GM18498 (cell line): ENCODE measurements at regions not wholly inside any gene's neighbourhood (a gene's known extent, or its start where the extent isn't known, plus 50 kb on each side); places are given as distances from the start of the nearest gene placed in this dataset.
"Not testable (repeated sequence)": the region's sequence is repeated elsewhere in the genome, so short reads cannot be mapped to it uniquely, and the experiment has no call there.

Experiments
- ATAC-seq: cut with Tn5 transposase; IDR thresholded peaks from one replicate; pipeline ENCODE4 v1.9.1; 2021; ENCODE audit warnings: mild to moderate bottlenecking, moderate library complexity; ENCODE audit not compliant: unreplicated experiment

GRCh38 chr4:42205541-42205940 lies 53.1 kb upstream of the BEND4 start:
- ATAC-seq = no peak

GRCh38 chr4:42216664-42217063 lies 64.2 kb upstream of the BEND4 start:
- no peak for ATAC-seq

GRCh38 chr4:42225286-42225685 lies 72.8 kb upstream of the BEND4 start:
- ATAC-seq = no peak

GRCh38 chr4:42234817-42235216 lies 82.4 kb upstream of the BEND4 start:
- ATAC-seq = no peak

GRCh38 chr4:42235304-42236021 lies 83.0 kb upstream of the BEND4 start:
- no peak for ATAC-seq

- ATAC-seq = no peak
These were observed 84.6 kb upstream of the BEND4 start for GRCh38 chr4:42237010-42237409.

- no peak for ATAC-seq
These were observed 85.0 kb upstream of the BEND4 start for GRCh38 chr4:42237451-42237850.

- ATAC-seq = no peak
These were observed 96.5 kb upstream of the BEND4 start for GRCh38 chr4:42248972-42249371.

GRCh38 chr4:42252315-42252714 lies 99.9 kb upstream of the BEND4 start:
- no peak for ATAC-seq

- ATAC-seq = not testable (repeated sequence)
These were observed 105.2 kb upstream of the BEND4 start for GRCh38 chr4:42257645-42258044.

GRCh38 chr4:42262701-42263490 lies 110.4 kb upstream of the BEND4 start:
- ATAC-seq = no peak

- no peak for ATAC-seq
These were observed 113.5 kb upstream of the BEND4 start for GRCh38 chr4:42265782-42266602.

GRCh38 chr4:42267724-42268123 lies 115.3 kb upstream of the BEND4 start:
- ATAC-seq = no peak

- ATAC-seq = no peak
These were observed 116.4 kb upstream of the BEND4 start for GRCh38 chr4:42268824-42269223.

GRCh38 chr4:42271096-42271495 lies 118.6 kb upstream of the BEND4 start:
- ATAC-seq = no peak

GRCh38 chr4:42277291-42277690 lies 120.0 kb upstream of the SHISA3 start:
- no peak for ATAC-seq

GRCh38 chr4:42278709-42279324 lies 118.5 kb upstream of the SHISA3 start:
- no peak for ATAC-seq

GRCh38 chr4:42280327-42281095 lies 116.8 kb upstream of the SHISA3 start:
- no peak for ATAC-seq

GRCh38 chr4:42281324-42282020 lies 115.8 kb upstream of the SHISA3 start:
- ATAC-seq = peak; percentile 67
